Ishikawa (cell line): ENCODE measurements at regions not wholly inside any gene's neighbourhood (a gene's known extent, or its start where the extent isn't known, plus 50 kb on each side); places are given as distances from the start of the nearest gene placed in this dataset.

Experiments used
- CEBPB ChIP-seq: IDR thresholded peaks from 2 replicates; pipeline ENCODE4 v1.6.1; 2012
- CREB1 ChIP-seq: IDR thresholded peaks from 2 replicates; pipeline ENCODE4 v1.6.1; 2012; ENCODE audit warnings: low read depth
- EGR1 ChIP-seq: IDR thresholded peaks from 2 replicates; pipeline ENCODE4 v1.6.1; 2012
- EP300 ChIP-seq: IDR thresholded peaks from 2 replicates; pipeline ENCODE4 v1.6.1; 2012; ENCODE audit warnings: borderline replicate concordance
- FOXM1 ChIP-seq: IDR thresholded peaks from 2 replicates; pipeline ENCODE4 v1.6.1; 2012; ENCODE audit warnings: low read depth, borderline replicate concordance
- MAX ChIP-seq: IDR thresholded peaks from 2 replicates; pipeline ENCODE4 v1.6.1; 2012
- RAD21 ChIP-seq: IDR thresholded peaks from 2 replicates; pipeline ENCODE4 v1.6.1; 2012; ENCODE audit warnings: low read depth
- TAF1 ChIP-seq: IDR thresholded peaks from 2 replicates; pipeline ENCODE4 v1.6.1; 2012; ENCODE audit warnings: low read depth, mild to moderate bottlenecking
- TCF12 ChIP-seq: IDR thresholded peaks from 2 replicates; pipeline ENCODE4 v1.6.1; 2012; ENCODE audit warnings: low read depth
- TEAD4 ChIP-seq: IDR thresholded peaks from 2 replicates; pipeline ENCODE4 v1.6.1; 2012
- USF1 ChIP-seq: IDR thresholded peaks from 2 replicates; pipeline ENCODE4 v1.6.1; 2012
- YY1 ChIP-seq: IDR thresholded peaks from 2 replicates; pipeline ENCODE4 v1.6.1; 2012; ENCODE audit warnings: low read depth
- ZBTB7A ChIP-seq: IDR thresholded peaks from 2 replicates; pipeline ENCODE4 v1.6.1; 2012; ENCODE audit warnings: low read depth
- TF ChIP-seq, protein P1 (sequence below): IDR thresholded peaks from 2 replicates; pipeline ENCODE4 v1.6.1; 2012; ENCODE audit warnings: low read depth, mild to moderate bottlenecking

GRCh38 chr14:56903304-56903969 lies 93.2 kb upstream of the OTX2 start:
- TF ChIP-seq EP300 (no peak), MAX (no peak), ZBTB7A (no peak), CREB1 (no peak), RAD21 (no peak), TAF1 (no peak), USF1 (no peak), CEBPB (no peak), YY1 (no peak), TCF12 (no peak), TEAD4 (no peak), FOXM1 (no peak), EGR1 (no peak)
- TF ChIP-seq, protein P1, sequence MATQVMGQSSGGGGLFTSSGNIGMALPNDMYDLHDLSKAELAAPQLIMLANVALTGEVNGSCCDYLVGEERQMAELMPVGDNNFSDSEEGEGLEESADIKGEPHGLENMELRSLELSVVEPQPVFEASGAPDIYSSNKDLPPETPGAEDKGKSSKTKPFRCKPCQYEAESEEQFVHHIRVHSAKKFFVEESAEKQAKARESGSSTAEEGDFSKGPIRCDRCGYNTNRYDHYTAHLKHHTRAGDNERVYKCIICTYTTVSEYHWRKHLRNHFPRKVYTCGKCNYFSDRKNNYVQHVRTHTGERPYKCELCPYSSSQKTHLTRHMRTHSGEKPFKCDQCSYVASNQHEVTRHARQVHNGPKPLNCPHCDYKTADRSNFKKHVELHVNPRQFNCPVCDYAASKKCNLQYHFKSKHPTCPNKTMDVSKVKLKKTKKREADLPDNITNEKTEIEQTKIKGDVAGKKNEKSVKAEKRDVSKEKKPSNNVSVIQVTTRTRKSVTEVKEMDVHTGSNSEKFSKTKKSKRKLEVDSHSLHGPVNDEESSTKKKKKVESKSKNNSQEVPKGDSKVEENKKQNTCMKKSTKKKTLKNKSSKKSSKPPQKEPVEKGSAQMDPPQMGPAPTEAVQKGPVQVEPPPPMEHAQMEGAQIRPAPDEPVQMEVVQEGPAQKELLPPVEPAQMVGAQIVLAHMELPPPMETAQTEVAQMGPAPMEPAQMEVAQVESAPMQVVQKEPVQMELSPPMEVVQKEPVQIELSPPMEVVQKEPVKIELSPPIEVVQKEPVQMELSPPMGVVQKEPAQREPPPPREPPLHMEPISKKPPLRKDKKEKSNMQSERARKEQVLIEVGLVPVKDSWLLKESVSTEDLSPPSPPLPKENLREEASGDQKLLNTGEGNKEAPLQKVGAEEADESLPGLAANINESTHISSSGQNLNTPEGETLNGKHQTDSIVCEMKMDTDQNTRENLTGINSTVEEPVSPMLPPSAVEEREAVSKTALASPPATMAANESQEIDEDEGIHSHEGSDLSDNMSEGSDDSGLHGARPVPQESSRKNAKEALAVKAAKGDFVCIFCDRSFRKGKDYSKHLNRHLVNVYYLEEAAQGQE, result no peak
